WTC11 (cell line): ENCODE measurements at regions not wholly inside any gene's neighbourhood (a gene's known extent, or its start where the extent isn't known, plus 50 kb on each side); places are given as distances from the start of the nearest gene placed in this dataset.

Experiments
- ATAC-seq: fragments of 200-7000 bp; cut with Tn5 transposase; 2 replicates; pipeline ENCODE4 v1.10.0; 2021; ENCODE audit warnings: mild to moderate bottlenecking, moderate library complexity
- CTCF ChIA-PET: fragments of 300-600 bp; sonication (Branson Sonifier 250); formaldehyde crosslinking; loops from one replicate; lab custom pipeline; 2021; ENCODE audit warnings: antibody characterized with exemption; lab: Charles Lee
- POLR2A ChIA-PET: fragments of 350-600 bp; sonication (Branson Sonifier 250); formaldehyde crosslinking; loops from one replicate; lab custom pipeline; 2021; ENCODE audit warnings: antibody characterized with exemption; lab: Charles Lee
- DNase-seq: peaks from one replicate; pipeline ENCODE4 v3.0.0; 2021; ENCODE audit warnings: low spot score
- H3K27ac Mint-ChIP-seq: 2 replicates; pipeline ENCODE4 v1.8.0; 2021; ENCODE audit warnings: mixed read lengths
- H3K27me3 Mint-ChIP-seq: 2 replicates; pipeline ENCODE4 v1.8.0; 2021; ENCODE audit warnings: low read depth, mild to moderate bottlenecking, moderate library complexity, mixed read lengths
- H3K36me3 Mint-ChIP-seq: 2 replicates; pipeline ENCODE4 v1.8.0; 2021; ENCODE audit warnings: mixed read lengths
- H3K4me1 Mint-ChIP-seq: 2 replicates; pipeline ENCODE4 v1.8.0; 2022; ENCODE audit warnings: mixed read lengths
- H3K4me3 Mint-ChIP-seq: 2 replicates; pipeline ENCODE4 v1.8.0; 2021; ENCODE audit warnings: mild to moderate bottlenecking, moderate library complexity, mixed read lengths
- H3K9me3 Mint-ChIP-seq: 2 replicates; pipeline ENCODE4 v1.8.0; 2021; ENCODE audit warnings: mixed read lengths
- AR ChIP-seq: fragments of 250-450 bp; sonication (Bioruptor Pico); IDR thresholded peaks from 2 replicates; pipeline ENCODE4 v1.9.0; 2021; ENCODE audit warnings: mild to moderate bottlenecking
- CREM ChIP-seq: sonication (generic); formaldehyde crosslinking; IDR thresholded peaks from 2 replicates; pipeline ENCODE4 v1.8.1; 2022; ENCODE audit warnings: mild to moderate bottlenecking, missing genetic modification reagents, moderate library complexity
- E2F1 ChIP-seq: sonication (generic); formaldehyde crosslinking; IDR thresholded peaks from 2 replicates; pipeline ENCODE4 v1.8.0; 2022; ENCODE audit warnings: mild to moderate bottlenecking, missing genetic modification reagents
- E2F5 ChIP-seq: sonication (generic); formaldehyde crosslinking; IDR thresholded peaks from 2 replicates; pipeline ENCODE4 v1.8.1; 2022; ENCODE audit warnings: mild to moderate bottlenecking, moderate library complexity, missing genetic modification reagents
- ELF4 ChIP-seq: sonication (generic); formaldehyde crosslinking; IDR thresholded peaks from 2 replicates; pipeline ENCODE4 v1.8.1; 2022; ENCODE audit warnings: low read depth, mild to moderate bottlenecking, moderate library complexity, missing genetic modification reagents
- ESRRA ChIP-seq: sonication (generic); formaldehyde crosslinking; IDR thresholded peaks from 2 replicates; pipeline ENCODE4 v1.8.1; 2022; ENCODE audit warnings: mild to moderate bottlenecking, missing genetic modification reagents, borderline replicate concordance
- GABPB1 ChIP-seq: sonication (generic); formaldehyde crosslinking; IDR thresholded peaks from 2 replicates; pipeline ENCODE4 v1.8.1; 2023; ENCODE audit warnings: mild to moderate bottlenecking, missing genetic modification reagents
- GRHL2 ChIP-seq: fragments of 250-450 bp; sonication (Bioruptor Pico); IDR thresholded peaks from 2 replicates; pipeline ENCODE4 v1.8.0; 2022; ENCODE audit warnings: mild to moderate bottlenecking, moderate library complexity; ENCODE audit not compliant: insufficient replicate concordance, severe bottlenecking
- HMGA2 ChIP-seq: fragments of 250-450 bp; sonication (Bioruptor Pico); IDR thresholded peaks from 2 replicates; pipeline ENCODE4 v1.4.0; 2021; ENCODE audit warnings: mild to moderate bottlenecking, moderate library complexity
- IRF1 ChIP-seq: sonication (generic); formaldehyde crosslinking; IDR thresholded peaks from 2 replicates; pipeline ENCODE4 v1.8.0; 2023; ENCODE audit warnings: missing genetic modification reagents
- MLX ChIP-seq: sonication (generic); formaldehyde crosslinking; IDR thresholded peaks from 2 replicates; pipeline ENCODE4 v1.8.1; 2023; ENCODE audit warnings: mild to moderate bottlenecking, missing genetic modification reagents, moderate library complexity
- MYBL2 ChIP-seq: sonication (generic); formaldehyde crosslinking; IDR thresholded peaks from 2 replicates; pipeline ENCODE4 v1.8.1; 2023; ENCODE audit warnings: mild to moderate bottlenecking, moderate library complexity, missing genetic modification reagents
- NFYB ChIP-seq: sonication (generic); formaldehyde crosslinking; conservative IDR thresholded peaks from 2 replicates; pipeline ENCODE4 v1.8.0; 2022; ENCODE audit warnings: low read depth, missing genetic modification reagents
- NR1H2 ChIP-seq: sonication (generic); formaldehyde crosslinking; IDR thresholded peaks from 2 replicates; pipeline ENCODE4 v1.9.0; 2021; ENCODE audit warnings: mild to moderate bottlenecking, moderate library complexity, missing genetic modification reagents
- NR2C2 ChIP-seq: sonication (generic); formaldehyde crosslinking; IDR thresholded peaks from 2 replicates; pipeline ENCODE4 v1.8.0; 2022; ENCODE audit warnings: mild to moderate bottlenecking, missing genetic modification reagents
- NR3C1 ChIP-seq: sonication (generic); formaldehyde crosslinking; conservative IDR thresholded peaks from 2 replicates; pipeline ENCODE4 v1.8.1; 2023; ENCODE audit warnings: low read depth, mild to moderate bottlenecking, missing genetic modification reagents
- RORB ChIP-seq: fragments of 250-450 bp; sonication (Bioruptor Pico); IDR thresholded peaks from 2 replicates; pipeline ENCODE4 v1.9.0; 2021; ENCODE audit warnings: mild to moderate bottlenecking
- SMAD4 ChIP-seq: sonication (generic); formaldehyde crosslinking; IDR thresholded peaks from 2 replicates; pipeline ENCODE4 v1.8.0; 2022; ENCODE audit warnings: mild to moderate bottlenecking, missing genetic modification reagents
- SP1 ChIP-seq: sonication (generic); formaldehyde crosslinking; conservative IDR thresholded peaks from 2 replicates; pipeline ENCODE4 v1.8.1; 2022; ENCODE audit warnings: missing genetic modification reagents
- TEAD4 ChIP-seq: sonication (generic); formaldehyde crosslinking; IDR thresholded peaks from 2 replicates; pipeline ENCODE4 v1.8.0; 2022; ENCODE audit warnings: mild to moderate bottlenecking, missing genetic modification reagents
- ZMAT4 ChIP-seq: fragments of 250-450 bp; sonication (Bioruptor Pico); IDR thresholded peaks from 2 replicates; pipeline ENCODE4 v1.9.0; 2021; ENCODE audit warnings: mild to moderate bottlenecking
- ZNF396 ChIP-seq: fragments of 250-450 bp; sonication (Bioruptor Pico); IDR thresholded peaks from 2 replicates; pipeline ENCODE4 v1.8.0; 2021; ENCODE audit warnings: mild to moderate bottlenecking, moderate library complexity, borderline replicate concordance
- ZNF416 ChIP-seq: fragments of 250-450 bp; sonication (Bioruptor Pico); IDR thresholded peaks from 2 replicates; pipeline ENCODE4 v1.9.0; 2021; ENCODE audit warnings: mild to moderate bottlenecking, inconsistent platforms

- TF ChIP-seq NFYB: no peak
- TF ChIP-seq ZNF396 (CRISPR knock-in tag): no peak
- TF ChIP-seq ZNF416: no peak
- TF ChIP-seq NR1H2 (CRISPR knock-in tag): no peak
- TF ChIP-seq GABPB1: no peak
- TF ChIP-seq SP1: no peak
- TF ChIP-seq AR (CRISPR knock-in tag): no peak
- TF ChIP-seq IRF1 (CRISPR knock-in tag): no peak
- no peak for TF ChIP-seq TEAD4 (CRISPR knock-in tag)
- TF ChIP-seq MLX (CRISPR knock-in tag): no peak
- TF ChIP-seq NR3C1 (CRISPR knock-in tag): no peak
- TF ChIP-seq SMAD4 (CRISPR knock-in tag): no peak
- ATAC-seq: no peak
- H3K27me3 Mint-ChIP-seq: no peaks in the 10 kb centered on the region
- ChIA-PET CTCF (no interaction called here), POLR2A (no interaction called here)
- DNase-seq: no peak
- no peaks in the 10 kb centered on the region for H3K36me3 Mint-ChIP-seq
- H3K4me1 Mint-ChIP-seq: no peaks in the 10 kb centered on the region
- H3K9me3 Mint-ChIP-seq: no peaks in the 10 kb centered on the region
- no peak overlapping the region for H3K4me3 Mint-ChIP-seq
- H3K27ac Mint-ChIP-seq: no peak overlapping the region
Measured at GRCh38 chr6:67184405-67184804, 1450.7 kb upstream of the ADGRB3 start.

GRCh38 chr6:67175101-67175500, 1460.0 kb upstream of the ADGRB3 start:
- no peak for ATAC-seq
- Mint-ChIP-seq H3K27ac (no peak overlapping the region), H3K4me3 (no peak overlapping the region), H3K36me3 (no peaks in the 10 kb centered on the region), H3K4me1 (peaks cover 3% of the 10 kb centered on the region), H3K9me3 (peaks cover 10% of the 10 kb centered on the region; the same call in 1 of the 2 replicates), H3K27me3 (no peaks in the 10 kb centered on the region)
- DNase-seq: no peak
- POLR2A ChIA-PET: no interaction called here
- CTCF ChIA-PET: no interaction called here
- no peak for TF ChIP-seq NR2C2
- TF ChIP-seq ZMAT4 (CRISPR knock-in tag): no peak
- TF ChIP-seq E2F1 (CRISPR knock-in tag): no peak
- no peak for TF ChIP-seq CREM
- TF ChIP-seq IRF1 (CRISPR knock-in tag): no peak
- TF ChIP-seq E2F5 (CRISPR knock-in tag): no peak
- TF ChIP-seq, all 79 proteins: peak for 0

GRCh38 chr6:67165606-67166005, 1458.6 kb upstream of the EYS start:
- CTCF ChIA-PET: no interaction called here
- H3K36me3 Mint-ChIP-seq: peaks cover 19% of the 10 kb centered on the region
- no peaks in the 10 kb centered on the region; the same call in 1 of the 2 replicates for H3K27me3 Mint-ChIP-seq
- H3K4me3 Mint-ChIP-seq: no peak overlapping the region
- POLR2A ChIA-PET: no interaction called here
- H3K4me1 Mint-ChIP-seq: no peaks in the 10 kb centered on the region
- H3K27ac Mint-ChIP-seq: no peak overlapping the region
- H3K9me3 Mint-ChIP-seq: peaks cover 34% of the 10 kb centered on the region
- DNase-seq: no peak
- TF ChIP-seq ELF4 (CRISPR knock-in tag) (no peak), TEAD4 (CRISPR knock-in tag) (no peak), SMAD4 (CRISPR knock-in tag) (no peak), RORB (CRISPR knock-in tag) (no peak), HMGA2 (no peak), MYBL2 (no peak), ESRRA (CRISPR knock-in tag) (no peak), NFYB (no peak), GRHL2 (CRISPR knock-in tag) (no peak)
- TF ChIP-seq, all 79 proteins: peak for 0
- no peak for ATAC-seq
